Panc1 (cell line): ENCODE measurements at regions not wholly inside any gene's neighbourhood (a gene's known extent, or its start where the extent isn't known, plus 50 kb on each side); places are given as distances from the start of the nearest gene placed in this dataset.

ENCODE experiments used
- ATAC-seq: fragments of 200-7000 bp; cut with Tn5 transposase; 2 replicates; pipeline ENCODE4 v1.9.1; 2020; ENCODE audit warnings: mild to moderate bottlenecking, moderate library complexity
- BruUV-seq: library from RNA; stranded (reverse); fragments of 400-500 nt; replicated peaks from 2 replicates; lab custom pipeline; 2021; lab: Mats Ljungman, UMichigan
- CTCF ChIA-PET: fragments of 300-600 bp; sonication (Branson Sonifier 250); formaldehyde crosslinking; loops from one replicate; lab custom pipeline; 2022; ENCODE audit warnings: antibody characterized with exemption; lab: Charles Lee
- POLR2A ChIA-PET: fragments of 300-600 bp; sonication (Branson Sonifier 250); formaldehyde crosslinking; loops from one replicate; lab custom pipeline; 2022; ENCODE audit warnings: antibody characterized with exemption; lab: Charles Lee
- DNase-seq: peaks from one replicate; pipeline ENCODE4 v3.0.0-alpha.2; 2010; ENCODE audit warnings: low read depth, low spot score
- H3K27ac ChIP-seq: 2 replicates; pipeline ENCODE4 v1.5.1; 2011; ENCODE audit warnings: mild to moderate bottlenecking, low read length, inconsistent platforms
- H3K27me3 ChIP-seq: fragments of 200-500 bp; sonication (Bioruptor generic); 2 replicates; pipeline ENCODE4 v1.6.0; 2014; ENCODE audit warnings: low read length, inconsistent platforms; ENCODE audit not compliant: control insufficient read depth, insufficient read depth
- H3K36me3 ChIP-seq: fragments of 200-500 bp; sonication (Bioruptor generic); 2 replicates; pipeline ENCODE4 v1.5.1; 2014; ENCODE audit warnings: inconsistent platforms, mild to moderate bottlenecking, low read length, moderate library complexity; ENCODE audit not compliant: control insufficient read depth, insufficient read depth
- H3K4me1 ChIP-seq: 2 replicates; pipeline ENCODE4 v1.5.1; 2011; ENCODE audit warnings: inconsistent platforms, mild to moderate bottlenecking, low read length, moderate library complexity; ENCODE audit not compliant: control insufficient read depth, insufficient read depth
- H3K4me3 ChIP-seq, 2 experiments: 2 replicates each; pipeline ENCODE4 v1.5.1; 2011 to 2012; ENCODE audit warnings: low read depth in 2 of 2, low read length in 2 of 2, mild to moderate bottlenecking in 2 of 2, inconsistent platforms in 1 of 2, moderate library complexity in 1 of 2
- H3K9me3 ChIP-seq: fragments of 200-500 bp; sonication (Bioruptor generic); 2 replicates; pipeline ENCODE4 v1.5.1; 2014; ENCODE audit warnings: low read depth, mild to moderate bottlenecking, inconsistent platforms, low read length, moderate library complexity; ENCODE audit not compliant: control insufficient read depth, insufficient read depth
- POLR2AphosphoS5 ChIP-seq: IDR thresholded peaks from 2 replicates; pipeline ENCODE4 v1.6.1; 2012; ENCODE audit warnings: mild to moderate bottlenecking, low read depth, low read length, moderate library complexity
- REST ChIP-seq, 2 experiments: IDR thresholded peaks; 2 replicates each; pipeline ENCODE4 v1.6.1; 2011 to 2012; ENCODE audit warnings: low read depth in 2 of 2, control low read depth in 1 of 2, low read length in 1 of 2, mild to moderate bottlenecking in 1 of 2, moderate library complexity in 1 of 2; ENCODE audit not compliant: insufficient read depth in 1 of 2
- SIN3A ChIP-seq: IDR thresholded peaks from 2 replicates; pipeline ENCODE4 v1.6.1; 2012; ENCODE audit warnings: low read depth, mild to moderate bottlenecking, low read length, moderate library complexity, borderline replicate concordance; ENCODE audit not compliant: insufficient read depth
- TCF7L2 ChIP-seq: IDR thresholded peaks from 2 replicates; pipeline ENCODE4 v1.6.1; 2011; ENCODE audit warnings: mild to moderate bottlenecking, low read depth, low read length, inconsistent platforms
- in situ Hi-C: cut with HindIII; loops from 2 replicates; pipeline ENCODE4 v1.10.0; 2016; ENCODE audit warnings: low sequenced_read_pairs, low pct_unique_long_range_greater_than_20kb
- intact Hi-C: fragments of 100-400 bp; cut with micrococcal nuclease; formaldehyde crosslinking; loops from one replicate; pipeline ENCODE4 v1.10.0; 2022; ENCODE audit not compliant: unreplicated experiment
- TF ChIP-seq, protein P1 (sequence below): fragments of 450-650 bp; IDR thresholded peaks from 2 replicates; pipeline ENCODE4 v1.5.1; 2017; ENCODE audit warnings: mild to moderate bottlenecking

DNA sequence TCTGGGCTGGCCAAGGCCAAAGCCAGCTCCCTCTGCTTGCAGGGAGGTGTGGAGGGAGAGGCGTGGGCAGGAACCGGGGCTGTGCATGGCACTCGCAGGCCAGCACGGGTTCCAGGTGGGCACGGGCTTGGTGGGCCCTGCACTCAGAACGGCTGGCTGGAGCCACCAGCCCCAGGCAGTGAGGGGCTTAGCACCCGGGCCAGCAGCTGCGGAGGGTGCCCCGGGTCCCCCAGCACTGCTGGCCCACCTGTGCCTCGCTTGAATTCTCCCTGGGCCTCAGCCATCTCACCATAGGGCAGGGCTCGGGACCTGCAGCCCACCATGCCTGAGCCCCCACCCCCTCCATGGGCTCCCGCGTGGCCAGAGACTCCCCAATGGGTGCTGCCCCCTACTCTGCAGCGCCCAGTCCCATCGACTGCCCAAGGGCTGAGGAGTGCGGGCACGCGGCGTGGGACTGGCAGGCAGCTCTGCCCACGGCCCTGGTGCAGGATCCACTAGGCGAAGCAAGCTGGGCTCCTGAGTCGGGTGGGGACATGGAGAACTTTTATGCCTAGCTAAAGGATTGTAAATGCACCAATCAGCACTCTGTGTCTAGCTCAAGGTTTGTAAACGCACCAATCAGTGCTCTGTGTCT lies 193.9 kb downstream of the LARP7 start:
- in situ Hi-C loops, result no loop called here
- intact Hi-C loops, result no loop called here
- ATAC-seq (no peak), DNase-seq (no peak)
- Histone ChIP-seq H3K9me3 (no peaks in the 10 kb centered on the region), H3K4me3 (no peak overlapping the region), H3K36me3 (no peaks in the 10 kb centered on the region), H3K27ac (no peak overlapping the region), H3K4me1 (no peaks in the 10 kb centered on the region), H3K27me3 (no peaks in the 10 kb centered on the region)
- no TSS peak for BruUV-seq
- ChIA-PET POLR2A (no interaction called here), CTCF (no interaction called here)
- TF ChIP-seq SIN3A, result no peak
- TF ChIP-seq, protein P1, sequence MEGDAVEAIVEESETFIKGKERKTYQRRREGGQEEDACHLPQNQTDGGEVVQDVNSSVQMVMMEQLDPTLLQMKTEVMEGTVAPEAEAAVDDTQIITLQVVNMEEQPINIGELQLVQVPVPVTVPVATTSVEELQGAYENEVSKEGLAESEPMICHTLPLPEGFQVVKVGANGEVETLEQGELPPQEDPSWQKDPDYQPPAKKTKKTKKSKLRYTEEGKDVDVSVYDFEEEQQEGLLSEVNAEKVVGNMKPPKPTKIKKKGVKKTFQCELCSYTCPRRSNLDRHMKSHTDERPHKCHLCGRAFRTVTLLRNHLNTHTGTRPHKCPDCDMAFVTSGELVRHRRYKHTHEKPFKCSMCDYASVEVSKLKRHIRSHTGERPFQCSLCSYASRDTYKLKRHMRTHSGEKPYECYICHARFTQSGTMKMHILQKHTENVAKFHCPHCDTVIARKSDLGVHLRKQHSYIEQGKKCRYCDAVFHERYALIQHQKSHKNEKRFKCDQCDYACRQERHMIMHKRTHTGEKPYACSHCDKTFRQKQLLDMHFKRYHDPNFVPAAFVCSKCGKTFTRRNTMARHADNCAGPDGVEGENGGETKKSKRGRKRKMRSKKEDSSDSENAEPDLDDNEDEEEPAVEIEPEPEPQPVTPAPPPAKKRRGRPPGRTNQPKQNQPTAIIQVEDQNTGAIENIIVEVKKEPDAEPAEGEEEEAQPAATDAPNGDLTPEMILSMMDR, result no peak
- no peak for TF ChIP-seq REST (IDR thresholded peaks at IDR 0.05; ENCODE audit: insufficient read depth in 1 of 2, low read depth in 2 of 2, low read length in 1 of 2)
- TF ChIP-seq TCF7L2, result no peak
- TF ChIP-seq POLR2AphosphoS5, result no peak

- CTCF ChIA-PET, result no interaction called here
- POLR2A ChIA-PET, result no interaction called here
- intact Hi-C loops, result no loop called here
- no peak for TF ChIP-seq TCF7L2
- TF ChIP-seq POLR2AphosphoS5, result no peak
- no peak for TF ChIP-seq REST (IDR thresholded peaks at IDR 0.05; ENCODE audit: insufficient read depth in 1 of 2, low read depth in 2 of 2, low read length in 1 of 2)
- no peak for TF ChIP-seq SIN3A
- TF ChIP-seq, protein P1, result no peak
- DNase-seq (no peak), ATAC-seq (no peak)
- H3K27me3 ChIP-seq, result no peaks in the 10 kb centered on the region
- H3K4me3 ChIP-seq, result no peak overlapping the region
- no TSS peak for BruUV-seq
- H3K9me3 ChIP-seq, result no peaks in the 10 kb centered on the region
- in situ Hi-C loops, result no loop called here
- H3K36me3 ChIP-seq, result no peaks in the 10 kb centered on the region
- no peaks in the 10 kb centered on the region for H3K4me1 ChIP-seq
- H3K27ac ChIP-seq, result no peak overlapping the region
Measured at GRCh38 chr4:112832493-112832892, 195.6 kb downstream of the LARP7 start.
